ENCODE measurements at regions not wholly inside any gene's neighbourhood (a gene's known extent, or its start where the extent isn't known, plus 50 kb on each side); places are given as distances from the start of the nearest gene placed in this dataset.

DNA sequence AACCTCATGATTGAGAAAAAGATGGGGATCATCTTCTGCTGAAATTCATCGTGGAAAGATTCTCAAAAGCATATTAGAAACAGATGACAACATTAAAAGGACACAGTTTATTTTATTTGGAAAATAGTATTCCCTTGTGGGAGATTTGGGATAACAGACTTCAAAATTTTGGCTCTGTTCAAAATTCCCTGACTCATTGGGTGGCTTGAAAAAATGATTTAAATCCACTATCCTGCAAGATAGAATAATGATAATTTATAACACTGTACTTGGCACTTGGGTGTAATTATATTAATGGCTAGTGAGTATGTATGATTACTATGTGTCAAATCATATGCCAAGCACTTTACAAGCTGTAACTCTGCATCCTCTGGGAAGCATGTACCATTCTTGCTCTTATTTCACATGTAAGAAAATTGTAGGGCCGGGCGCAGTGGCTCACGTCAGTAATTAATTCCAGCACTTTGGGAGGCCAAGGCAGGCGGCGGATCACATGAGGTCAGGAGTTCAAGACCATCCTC, 128.8 kb downstream of the LMNTD1 start:
- whole genome bisulfite sequencing, 2 experiments (ENCODE audit: insufficient coverage in 1 of 2, insufficient read length in 1 of 2), result 85 to 95% methylated on average over 4 to 5 of the region's 6 CpGs
- Histone ChIP-seq H3K4me3 (ENCODE audit: low read length) (no peak overlapping the region), H3K9ac (ENCODE audit: extremely low read depth, low read length, poor library complexity, severe bottlenecking) (no peak overlapping the region), H3K27ac (ENCODE audit: low read depth, low read length) (no peak overlapping the region), H3K9me3 (ENCODE audit: control insufficient read depth, low read length) (no peaks in the 10 kb centered on the region), H3K36me3 (ENCODE audit: control insufficient read depth, insufficient read depth, low read length) (no peaks in the 10 kb centered on the region), H3K27me3 (ENCODE audit: control insufficient read depth, insufficient read depth, low read length, poor library complexity, severe bottlenecking) (no peaks in the 10 kb centered on the region), H3K4me1 (ENCODE audit: control insufficient read depth, insufficient read depth, low read length) (no peaks in the 10 kb centered on the region)
- Mint-ChIP-seq H3K9me3 (no peaks in the 10 kb centered on the region), H3K4me3 (no peak overlapping the region), H3K27me3 (ENCODE audit: insufficient read depth) (no peaks in the 10 kb centered on the region), H3K4me1 (peaks cover 7% of the 10 kb centered on the region), H3K36me3 (ENCODE audit: low read depth) (no peaks in the 10 kb centered on the region), H3K27ac (no peak overlapping the region)
- TF ChIP-seq CTCF (conservative IDR thresholded peaks at IDR 0.05), result no peak
- no peak for DNase-seq

DNA sequence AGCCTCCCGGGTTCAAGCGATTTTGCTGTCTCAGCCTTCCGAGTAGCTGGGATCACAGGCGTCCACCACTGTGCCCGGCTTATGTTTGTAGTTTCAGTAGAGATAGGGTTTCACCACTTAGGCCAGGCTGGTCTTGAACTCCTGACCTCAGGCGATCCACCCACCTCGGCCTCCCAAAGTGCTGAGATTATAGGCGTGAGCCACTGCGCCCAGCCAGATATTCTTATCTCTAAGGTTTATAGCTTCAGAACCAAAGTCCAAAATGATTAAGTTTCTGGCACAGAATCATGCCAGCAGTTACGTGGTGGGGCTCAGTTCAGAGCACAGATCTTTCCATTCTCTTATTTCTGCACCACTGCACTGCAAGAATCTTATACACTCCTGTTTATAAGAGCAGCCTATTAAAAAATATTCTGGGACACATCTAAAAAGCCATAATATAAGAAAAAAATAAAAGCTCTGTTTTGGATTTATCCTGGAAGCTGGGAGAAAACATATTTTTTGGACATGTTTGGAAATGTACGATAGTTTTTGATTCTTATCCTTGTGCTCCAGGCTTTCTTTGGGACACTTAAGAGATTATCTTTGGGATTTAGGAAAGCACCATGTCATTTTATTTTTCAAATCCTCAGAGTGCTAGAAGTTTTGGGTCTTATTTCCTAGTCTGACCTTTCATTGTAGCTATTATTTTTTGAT, 129.6 kb downstream of the LMNTD1 start:
- no peak for DNase-seq
- Mint-ChIP-seq H3K27me3 (ENCODE audit: insufficient read depth) (no peaks in the 10 kb centered on the region), H3K4me3 (no peak overlapping the region), H3K36me3 (ENCODE audit: low read depth) (no peaks in the 10 kb centered on the region), H3K4me1 (peaks cover 7% of the 10 kb centered on the region), H3K9me3 (no peaks in the 10 kb centered on the region), H3K27ac (no peak overlapping the region)
- TF ChIP-seq CTCF (conservative IDR thresholded peaks at IDR 0.05), result no peak
- Histone ChIP-seq H3K27ac (ENCODE audit: low read depth, low read length) (no peak overlapping the region), H3K9me3 (ENCODE audit: control insufficient read depth, low read length) (no peaks in the 10 kb centered on the region), H3K4me3 (ENCODE audit: low read length) (no peak overlapping the region), H3K4me1 (ENCODE audit: control insufficient read depth, insufficient read depth, low read length) (no peaks in the 10 kb centered on the region), H3K27me3 (ENCODE audit: control insufficient read depth, insufficient read depth, low read length, poor library complexity, severe bottlenecking) (no peaks in the 10 kb centered on the region), H3K9ac (ENCODE audit: extremely low read depth, low read length, poor library complexity, severe bottlenecking) (no peak overlapping the region), H3K36me3 (ENCODE audit: control insufficient read depth, insufficient read depth, low read length) (no peaks in the 10 kb centered on the region)
- WGBS, 2 experiments (ENCODE audit: insufficient coverage in 1 of 2, insufficient read length in 1 of 2), result 84 to 91% methylated on average over 9 to 11 of the region's 11 CpGs

DNA sequence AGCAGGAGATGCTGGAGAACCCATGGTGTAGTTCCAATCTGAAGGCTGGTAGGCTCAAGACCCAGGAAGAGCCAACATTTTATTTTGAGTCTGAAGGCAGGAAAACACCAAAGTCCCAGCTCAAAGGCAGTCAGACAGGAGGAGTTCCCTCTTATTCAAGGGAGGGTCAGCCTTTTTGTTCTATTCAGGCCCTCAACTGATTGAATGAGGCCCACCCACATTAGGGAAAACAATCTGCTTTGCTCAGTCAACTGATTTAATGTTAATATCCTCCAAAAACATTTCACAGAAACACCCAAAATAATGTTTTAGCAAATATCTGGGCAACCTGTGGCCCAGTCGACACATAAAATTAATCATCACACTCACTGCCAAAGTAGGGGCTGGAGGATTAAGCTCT, 130.8 kb downstream of the LMNTD1 start:
- no peak for DNase-seq
- 80 to 100% methylated on average over 1 of the region's 1 CpG for WGBS, 2 experiments (ENCODE audit: insufficient coverage in 1 of 2, insufficient read length in 1 of 2)
- no peak for TF ChIP-seq CTCF (conservative IDR thresholded peaks at IDR 0.05)
- Histone ChIP-seq H3K4me3 (ENCODE audit: low read length) (no peak overlapping the region), H3K9ac (ENCODE audit: extremely low read depth, low read length, poor library complexity, severe bottlenecking) (no peak overlapping the region), H3K4me1 (ENCODE audit: control insufficient read depth, insufficient read depth, low read length) (no peaks in the 10 kb centered on the region), H3K27me3 (ENCODE audit: control insufficient read depth, insufficient read depth, low read length, poor library complexity, severe bottlenecking) (no peaks in the 10 kb centered on the region), H3K27ac (ENCODE audit: low read depth, low read length) (no peak overlapping the region), H3K9me3 (ENCODE audit: control insufficient read depth, low read length) (no peaks in the 10 kb centered on the region), H3K36me3 (ENCODE audit: control insufficient read depth, insufficient read depth, low read length) (no peaks in the 10 kb centered on the region)
- Mint-ChIP-seq H3K36me3 (ENCODE audit: low read depth) (no peaks in the 10 kb centered on the region), H3K4me3 (no peak overlapping the region), H3K4me1 (peaks cover 7% of the 10 kb centered on the region), H3K27me3 (ENCODE audit: insufficient read depth) (no peaks in the 10 kb centered on the region), H3K27ac (no peak overlapping the region), H3K9me3 (no peaks in the 10 kb centered on the region)
